ENCODE measurements at regions not wholly inside any gene's neighbourhood (a gene's known extent, or its start where the extent isn't known, plus 50 kb on each side); places are given as distances from the start of the nearest gene placed in this dataset.

- Histone ChIP-seq H3K79me2 (ENCODE audit: control insufficient read depth, insufficient read depth, low read length) (no peaks in the 10 kb centered on the region), H3K9ac (ENCODE audit: insufficient read depth, low read length) (no peak overlapping the region), H3K27me3 (ENCODE audit: control insufficient read depth, insufficient read depth, low read length) (no peaks in the 10 kb centered on the region), H3K9me3 (ENCODE audit: control insufficient read depth, insufficient read depth, low read depth, low read length) (no peaks in the 10 kb centered on the region), H3K36me3 (ENCODE audit: control insufficient read depth, insufficient read depth, low read length) (no peaks in the 10 kb centered on the region), H2AFZ (ENCODE audit: low read length) (no peak overlapping the region), H4K20me1 (ENCODE audit: control insufficient read depth, extremely low read depth, insufficient read depth, low read length) (no peaks in the 10 kb centered on the region), H3K4me3 (replicated peaks in 1 of 4; ENCODE audit: control extremely low read depth in 1 of 4, insufficient read depth in 1 of 4, low read depth in 3 of 4, low read length in 4 of 4) (no peak overlapping the region), H3K4me2 (ENCODE audit: extremely low read depth, insufficient read depth, low read length) (no peak overlapping the region), H3K27ac (ENCODE audit: insufficient read depth, low read length) (no peak overlapping the region), H3K4me1 (ENCODE audit: control insufficient read depth, extremely low read depth, insufficient read depth, low read length) (peaks cover 3% of the 10 kb centered on the region)
- TF ChIP-seq CTCF (conservative IDR thresholded peaks at IDR 0.05 in 1 of 2, IDR thresholded peaks at IDR 0.05 in 1 of 2; ENCODE audit: low read depth in 1 of 2, low read length in 2 of 2), result no peak
- TF ChIP-seq EZH2 (IDR thresholded peaks at IDR 0.05; ENCODE audit: low read length, missing control alignments), result no peak
- DNase-seq (ENCODE audit: low read depth in 2 of 2), result no peak
Measured at GRCh38 chr16:65306300-65306699, 184.4 kb upstream of the CDH11 start.

- Histone ChIP-seq H3K27ac (ENCODE audit: insufficient read depth, low read length) (no peak overlapping the region), H3K27me3 (ENCODE audit: control insufficient read depth, insufficient read depth, low read length) (no peaks in the 10 kb centered on the region), H3K79me2 (ENCODE audit: control insufficient read depth, insufficient read depth, low read length) (no peaks in the 10 kb centered on the region), H3K36me3 (ENCODE audit: control insufficient read depth, insufficient read depth, low read length) (no peaks in the 10 kb centered on the region), H3K4me3 (replicated peaks in 1 of 4; ENCODE audit: control extremely low read depth in 1 of 4, insufficient read depth in 1 of 4, low read depth in 3 of 4, low read length in 4 of 4) (no peak overlapping the region), H3K9me3 (ENCODE audit: control insufficient read depth, insufficient read depth, low read depth, low read length) (no peaks in the 10 kb centered on the region), H4K20me1 (ENCODE audit: control insufficient read depth, extremely low read depth, insufficient read depth, low read length) (no peaks in the 10 kb centered on the region), H3K9ac (ENCODE audit: insufficient read depth, low read length) (no peak overlapping the region), H2AFZ (ENCODE audit: low read length) (no peak overlapping the region), H3K4me1 (ENCODE audit: control insufficient read depth, extremely low read depth, insufficient read depth, low read length) (no peaks in the 10 kb centered on the region), H3K4me2 (ENCODE audit: extremely low read depth, insufficient read depth, low read length) (no peak overlapping the region)
- no peak for TF ChIP-seq EZH2 (IDR thresholded peaks at IDR 0.05; ENCODE audit: low read length, missing control alignments)
- no peak for TF ChIP-seq CTCF (conservative IDR thresholded peaks at IDR 0.05 in 1 of 2, IDR thresholded peaks at IDR 0.05 in 1 of 2; ENCODE audit: low read depth in 1 of 2, low read length in 2 of 2)
- peak in 1 of 2 donors; percentile 29 for DNase-seq (ENCODE audit: low read depth in 2 of 2)
Measured at GRCh38 chr16:65305266-65305959, 183.6 kb upstream of the CDH11 start.

- Histone ChIP-seq H3K9ac (ENCODE audit: insufficient read depth, low read length) (no peak overlapping the region), H3K27ac (ENCODE audit: insufficient read depth, low read length) (no peak overlapping the region), H3K4me2 (ENCODE audit: extremely low read depth, insufficient read depth, low read length) (no peak overlapping the region), H3K9me3 (ENCODE audit: control insufficient read depth, insufficient read depth, low read depth, low read length) (no peaks in the 10 kb centered on the region), H3K36me3 (ENCODE audit: control insufficient read depth, insufficient read depth, low read length) (no peaks in the 10 kb centered on the region), H3K79me2 (ENCODE audit: control insufficient read depth, insufficient read depth, low read length) (no peaks in the 10 kb centered on the region), H3K4me1 (ENCODE audit: control insufficient read depth, extremely low read depth, insufficient read depth, low read length) (no peaks in the 10 kb centered on the region), H3K27me3 (ENCODE audit: control insufficient read depth, insufficient read depth, low read length) (no peaks in the 10 kb centered on the region), H3K4me3 (replicated peaks in 1 of 4; ENCODE audit: control extremely low read depth in 1 of 4, insufficient read depth in 1 of 4, low read depth in 3 of 4, low read length in 4 of 4) (no peak overlapping the region), H2AFZ (ENCODE audit: low read length) (no peak overlapping the region), H4K20me1 (ENCODE audit: control insufficient read depth, extremely low read depth, insufficient read depth, low read length) (no peaks in the 10 kb centered on the region)
- no peak for DNase-seq (ENCODE audit: low read depth in 2 of 2)
- TF ChIP-seq CTCF (conservative IDR thresholded peaks at IDR 0.05 in 1 of 2, IDR thresholded peaks at IDR 0.05 in 1 of 2; ENCODE audit: low read depth in 1 of 2, low read length in 2 of 2) (no peak), EZH2 (IDR thresholded peaks at IDR 0.05; ENCODE audit: low read length, missing control alignments) (no peak)
Measured at GRCh38 chr16:65301029-65301428, 179.2 kb upstream of the CDH11 start.
